K562 (cell line): ENCODE measurements at regions not wholly inside any gene's neighbourhood (a gene's known extent, or its start where the extent isn't known, plus 50 kb on each side); places are given as distances from the start of the nearest gene placed in this dataset.

ENCODE experiments used
- BRCA1 ChIP-seq, 2 experiments: fragments of 450-650 bp in 1 of 2; sonication (generic) in 1 of 2; formaldehyde crosslinking in 1 of 2; IDR thresholded peaks; 2 replicates each; pipeline versions ENCODE4 v1.5.0 to v1.6.1; 2017 to 2020; ENCODE audit warnings: mild to moderate bottlenecking in 1 of 2, missing genetic modification reagents in 1 of 2
- CEBPB ChIP-seq: fragments of 450-650 bp; IDR thresholded peaks from 2 replicates; pipeline ENCODE4 v1.6.1; 2016; ENCODE audit warnings: missing genetic modification characterization, missing compliant biosample characterization
- SMC3 ChIP-seq: conservative IDR thresholded peaks from 2 replicates; pipeline ENCODE4 v1.6.1; 2011; ENCODE audit warnings: low read depth, low read length, improper control_type of control experiment; ENCODE audit not compliant: insufficient read depth

GRCh38 chr3:168747697-168748096 is 652.0 kb upstream of the GOLIM4 start:
- TF ChIP-seq SMC3: no peak
- TF ChIP-seq BRCA1 (IDR thresholded peaks at IDR 0.05): no peak
- TF ChIP-seq BRCA1 (CRISPR knock-in tag; IDR thresholded peaks at IDR 0.05): no peak
- TF ChIP-seq CEBPB (tag): no peak
